ENCODE measurements at regions not wholly inside any gene's neighbourhood (a gene's known extent, or its start where the extent isn't known, plus 50 kb on each side); places are given as distances from the start of the nearest gene placed in this dataset.

- no peak for TF ChIP-seq CTCF (IDR thresholded peaks at IDR 0.05; ENCODE audit: control insufficient read depth, insufficient read depth, low read depth, low read length, missing control alignments)
- no peak for DNase-seq (ENCODE audit: low read depth)
- H3K4me3 ChIP-seq (ENCODE audit: control insufficient read depth, low read depth, low read length): no peak overlapping the region
Measured at GRCh38 chr13:107770541-107770940, 444.8 kb downstream of the LIG4 start.

GRCh38 chr13:107767119-107767518, 448.2 kb downstream of the LIG4 start:
- no peak overlapping the region for H3K4me3 ChIP-seq (ENCODE audit: control insufficient read depth, low read depth, low read length)
- TF ChIP-seq CTCF (IDR thresholded peaks at IDR 0.05; ENCODE audit: control insufficient read depth, insufficient read depth, low read depth, low read length, missing control alignments): no peak
- no peak for DNase-seq (ENCODE audit: low read depth)

- no peak for TF ChIP-seq CTCF (IDR thresholded peaks at IDR 0.05; ENCODE audit: control insufficient read depth, insufficient read depth, low read depth, low read length, missing control alignments)
- no peak for DNase-seq (ENCODE audit: low read depth)
- no peak overlapping the region for H3K4me3 ChIP-seq (ENCODE audit: control insufficient read depth, low read depth, low read length)
Measured at GRCh38 chr13:107765724-107766401, 449.5 kb downstream of the LIG4 start.

GRCh38 chr13:107764046-107764445, 451.3 kb downstream of the LIG4 start:
- no peak overlapping the region for H3K4me3 ChIP-seq (ENCODE audit: control insufficient read depth, low read depth, low read length)
- TF ChIP-seq CTCF (IDR thresholded peaks at IDR 0.05; ENCODE audit: control insufficient read depth, insufficient read depth, low read depth, low read length, missing control alignments): no peak
- no peak for DNase-seq (ENCODE audit: low read depth)

GRCh38 chr13:107753748-107754147, 461.6 kb downstream of the LIG4 start:
- DNase-seq (ENCODE audit: low read depth): no peak
- TF ChIP-seq CTCF (IDR thresholded peaks at IDR 0.05; ENCODE audit: control insufficient read depth, insufficient read depth, low read depth, low read length, missing control alignments): no peak
- H3K4me3 ChIP-seq (ENCODE audit: control insufficient read depth, low read depth, low read length): no peak overlapping the region

- TF ChIP-seq CTCF (IDR thresholded peaks at IDR 0.05; ENCODE audit: control insufficient read depth, insufficient read depth, low read depth, low read length, missing control alignments): no peak
Measured at GRCh38 chr13:107753291-107753690, 462.0 kb downstream of the LIG4 start.

More at GRCh38 chr13:107753291-107753690, 462.0 kb downstream of the LIG4 start:
- no peak overlapping the region for H3K4me3 ChIP-seq (ENCODE audit: control insufficient read depth, low read depth, low read length)
- no peak for DNase-seq (ENCODE audit: low read depth)
